HepG2 (cell line): ENCODE measurements at regions not wholly inside any gene's neighbourhood (a gene's known extent, or its start where the extent isn't known, plus 50 kb on each side); places are given as distances from the start of the nearest gene placed in this dataset.

Experiments used
- ATAC-seq: fragments of 200-7000 bp; cut with Tn5 transposase; 3 replicates; pipeline ENCODE4 v1.9.1; 2020; ENCODE audit warnings: mild to moderate bottlenecking, moderate library complexity
- BruUV-seq: library from RNA; stranded (reverse); fragments of 400-500 nt; replicated peaks from 2 replicates; lab custom pipeline; 2021; lab: Mats Ljungman, UMichigan
- CTCF ChIA-PET: fragments of 300-600 bp; formaldehyde crosslinking; extraction: SDS; loops from one replicate; lab custom pipeline; 2021; ENCODE audit warnings: low total read pairs, inconsistent platforms, low intra/inter-chr PET ratio; lab: Yijun Ruan, JAX
- POLR2A ChIA-PET: fragments of 350-600 bp; sonication (Branson Sonifier 250); formaldehyde crosslinking; loops from one replicate; lab custom pipeline; 2020; ENCODE audit warnings: antibody characterized with exemption, inconsistent platforms; lab: Yijun Ruan, JAX
- DNase-seq: peaks from one replicate; pipeline ENCODE4 v3.0.0-alpha.2; 2015; ENCODE audit warnings: low spot score
- FAIRE-seq: peaks from 3 replicates; lab custom pipeline; 2011; peaks lifted over from hg19 to GRCh38; lab: Jason Lieb, UNC
- H2AFZ ChIP-seq: one replicate; pipeline ENCODE4 v1.6.1; 2011; ENCODE audit warnings: low read length, inconsistent platforms
- H3K27ac ChIP-seq: fragments of 300-600 bp; 3 replicates; pipeline ENCODE4 v1.8.0; 2011; ENCODE audit warnings: mixed run types, mild to moderate bottlenecking, mixed read lengths, low read length, inconsistent platforms; ENCODE audit not compliant: insufficient read depth; ENCODE audit errors: extremely low read length
- H3K27me3 ChIP-seq, 2 experiments: fragments of 200-600 bp in 1 of 2; 2 replicates in 1 of 2; 3 replicates in 1 of 2; pipeline versions ENCODE4 v1.6.0 to v1.8.0; 2011; ENCODE audit warnings: low read length in 2 of 2, mild to moderate bottlenecking in 2 of 2, moderate library complexity in 2 of 2, inconsistent platforms in 1 of 2; ENCODE audit not compliant: insufficient read depth in 2 of 2, control insufficient read depth in 1 of 2
- H3K36me3 ChIP-seq, 2 experiments: fragments of 200-600 bp in 1 of 2; replicated peaks in 1 of 2; 2 replicates in 1 of 2; 3 replicates in 1 of 2; pipeline versions ENCODE4 v1.5.1 to v1.8.0; 2011; ENCODE audit warnings: low read length in 2 of 2, inconsistent platforms in 1 of 2; ENCODE audit not compliant: insufficient read depth in 2 of 2, control insufficient read depth in 1 of 2
- H3K4me1 ChIP-seq: 2 replicates; pipeline ENCODE4 v1.5.1; 2012; ENCODE audit warnings: low read length, inconsistent platforms; ENCODE audit not compliant: insufficient read depth
- H3K4me2 ChIP-seq: 2 replicates; pipeline ENCODE4 v1.6.0; 2011; ENCODE audit warnings: low read depth, low read length, inconsistent platforms
- H3K4me3 ChIP-seq, 3 experiments: fragments of 200-600 bp in 1 of 3; sonication (generic), shearing (Covaris generic) in 1 of 3; replicated peaks in 1 of 3; 2 replicates each; pipeline ENCODE4 v1.5.1; 2011 to 2016; ENCODE audit warnings: low read length in 3 of 3, inconsistent platforms in 2 of 3, low read depth in 2 of 3, mild to moderate bottlenecking in 2 of 3, control low read depth in 1 of 3, mixed read lengths in 1 of 3; ENCODE audit not compliant: insufficient read depth in 1 of 3
- H3K79me2 ChIP-seq: one replicate; pipeline ENCODE4 v1.6.1; 2011; ENCODE audit warnings: low read length, inconsistent platforms; ENCODE audit not compliant: insufficient read depth
- H3K9ac ChIP-seq: 2 replicates; pipeline ENCODE4 v1.6.0; 2011; ENCODE audit warnings: mild to moderate bottlenecking, low read depth, low read length, inconsistent platforms; ENCODE audit not compliant: insufficient read depth
- H3K9me3 ChIP-seq: 2 replicates; pipeline ENCODE4 v1.5.1; 2012; ENCODE audit warnings: mild to moderate bottlenecking, low read length
- H4K20me1 ChIP-seq: 2 replicates; pipeline ENCODE4 v1.6.0; 2011; ENCODE audit warnings: inconsistent platforms, mild to moderate bottlenecking, low read length, moderate library complexity; ENCODE audit not compliant: insufficient read depth
- ATF6 ChIP-seq: sonication (generic); formaldehyde crosslinking; conservative IDR thresholded peaks from 2 replicates; pipeline ENCODE4 v1.4.0; 2020; ENCODE audit warnings: missing genetic modification reagents
- ATF7 ChIP-seq, 2 experiments: fragments of 450-650 bp in 1 of 2; sonication (generic) in 1 of 2; formaldehyde crosslinking in 1 of 2; IDR thresholded peaks; 2 replicates each; pipeline versions ENCODE4 v1.4.0 to v1.6.1; 2016 to 2020; ENCODE audit warnings: antibody characterized with exemption in 1 of 2, mild to moderate bottlenecking in 1 of 2, missing genetic modification reagents in 1 of 2
- BCLAF1 ChIP-seq: fragments of 450-650 bp; IDR thresholded peaks from 2 replicates; pipeline ENCODE4 v1.6.1; 2017; ENCODE audit warnings: mild to moderate bottlenecking
- CBX1 ChIP-seq: IDR thresholded peaks from one replicate; pipeline ENCODE4 v1.6.1; 2016; ENCODE audit warnings: antibody characterized with exemption, low read depth
- KMT2B ChIP-seq: IDR thresholded peaks from 2 replicates; pipeline ENCODE4 v1.6.1; 2016; ENCODE audit warnings: missing genetic modification reagents, missing compliant biosample characterization
- MAF1 ChIP-seq: sonication (generic); formaldehyde crosslinking; IDR thresholded peaks from 2 replicates; pipeline ENCODE4 v1.5.0; 2020; ENCODE audit warnings: missing genetic modification reagents, borderline replicate concordance
- NBN ChIP-seq: fragments of 450-650 bp; conservative IDR thresholded peaks from 2 replicates; pipeline ENCODE4 v1.6.1; 2017
- NCOR1 ChIP-seq: fragments of 200-600 bp; sonication (generic); IDR thresholded peaks from 2 replicates; pipeline ENCODE4 v1.7.0; 2017; ENCODE audit warnings: antibody characterized with exemption, low read length, borderline replicate concordance
- PATZ1 ChIP-seq: sonication (generic); formaldehyde crosslinking; IDR thresholded peaks from 2 replicates; pipeline ENCODE4 v1.4.0; 2020; ENCODE audit warnings: missing genetic modification reagents
- TOPORS ChIP-seq: sonication (generic); formaldehyde crosslinking; IDR thresholded peaks from 2 replicates; pipeline ENCODE4 v1.8.0; 2023; ENCODE audit warnings: mild to moderate bottlenecking, missing genetic modification reagents
- WIZ ChIP-seq: sonication (generic); formaldehyde crosslinking; IDR thresholded peaks from 2 replicates; pipeline ENCODE4 v1.5.1; 2020; ENCODE audit warnings: mild to moderate bottlenecking, missing genetic modification reagents
- YEATS4 ChIP-seq: sonication (generic); formaldehyde crosslinking; IDR thresholded peaks from 2 replicates; pipeline ENCODE4 v1.4.0; 2020; ENCODE audit warnings: missing genetic modification reagents, borderline replicate concordance
- ZFP36 ChIP-seq: fragments of 150-350 bp; IDR thresholded peaks from 2 replicates; pipeline ENCODE4 v1.6.1; 2018; ENCODE audit warnings: borderline replicate concordance, low read length, low read depth; ENCODE audit not compliant: partially characterized antibody
- ZNF333 ChIP-seq: sonication (generic); formaldehyde crosslinking; IDR thresholded peaks from 2 replicates; pipeline ENCODE4 v1.4.0; 2020; ENCODE audit warnings: mild to moderate bottlenecking, missing genetic modification reagents, borderline replicate concordance
- ZNF672 ChIP-seq: sonication (generic); formaldehyde crosslinking; IDR thresholded peaks from 2 replicates; pipeline ENCODE4 v1.8.1; 2022; ENCODE audit warnings: missing genetic modification reagents
- ZNF746 ChIP-seq: sonication (generic); formaldehyde crosslinking; IDR thresholded peaks from 2 replicates; pipeline ENCODE4 v1.8.0; 2022; ENCODE audit warnings: mild to moderate bottlenecking, missing genetic modification reagents
- ZNF777 ChIP-seq: sonication (generic); formaldehyde crosslinking; IDR thresholded peaks from 2 replicates; pipeline ENCODE4 v1.4.0; 2020; ENCODE audit warnings: missing genetic modification reagents
- whole genome bisulfite sequencing: methylation state at CpG from one replicate; pipeline ENCODE4 v1.1.6; 2017; ENCODE audit warnings: low lambda C conversion rate; 5-methylcytosine and 5-hydroxymethylcytosine counted together
- in situ Hi-C: cut with HindIII; loops from 2 replicates; pipeline ENCODE4 v1.10.0; 2017; ENCODE audit warnings: low pct_unique_long_range_greater_than_20kb; ENCODE audit not compliant: extremely low pct_ligation_motif_present
- intact Hi-C: fragments of 100-400 bp; cut with micrococcal nuclease; formaldehyde crosslinking; loops from one replicate; pipeline ENCODE4 v1.10.0; 2022; ENCODE audit not compliant: unreplicated experiment

- 32% methylated on average over 15 of the region's 15 CpGs for WGBS
- no peak overlapping the region for H3K9ac ChIP-seq
- H3K27ac ChIP-seq, result no peak overlapping the region
- no peaks in the 10 kb centered on the region for H4K20me1 ChIP-seq
- peaks cover 0 to 2% of the 10 kb centered on the region in 2 experiments; a peak in 1 of 5 replicates for H3K27me3 ChIP-seq
- CTCF ChIA-PET, result no interaction called here
- H3K79me2 ChIP-seq, result no peaks in the 10 kb centered on the region
- intact Hi-C loops, result no loop called here
- TF ChIP-seq KMT2B (CRISPR knock-in tag) (no peak), NBN (no peak), ZNF672 (CRISPR knock-in tag) (no peak), MAF1 (CRISPR knock-in tag) (no peak), WIZ (CRISPR knock-in tag) (no peak), BCLAF1 (no peak), ZNF746 (CRISPR knock-in tag) (no peak), CBX1 (no peak), ATF6 (CRISPR knock-in tag) (no peak), PATZ1 (CRISPR knock-in tag) (no peak), NCOR1 (no peak), TOPORS (CRISPR knock-in tag) (no peak), ZNF333 (no peak), ZFP36 (no peak), YEATS4 (CRISPR knock-in tag) (no peak), ATF7 (IDR thresholded peaks at IDR 0.05) (no peak), ATF7 (CRISPR knock-in tag; IDR thresholded peaks at IDR 0.05) (no peak), ZNF777 (CRISPR knock-in tag) (no peak)
- H3K4me3 ChIP-seq, result no peak overlapping the region
- no peaks in the 10 kb centered on the region for H3K9me3 ChIP-seq
- in situ Hi-C loops, result no loop called here
- BruUV-seq, result no TSS peak
- H3K4me2 ChIP-seq, result no peak overlapping the region
- ATAC-seq (no peak), DNase-seq (no peak), FAIRE-seq (no peak)
- POLR2A ChIA-PET, result no interaction called here
- no peak overlapping the region for H2AFZ ChIP-seq
- H3K36me3 ChIP-seq, result no peaks in the 10 kb centered on the region
- H3K4me1 ChIP-seq, result no peaks in the 10 kb centered on the region
Measured at GRCh38 chr1:4932311-4933030, 278.1 kb downstream of the AJAP1 start.
